ENCODE measurements at regions not wholly inside any gene's neighbourhood (a gene's known extent, or its start where the extent isn't known, plus 50 kb on each side); places are given as distances from the start of the nearest gene placed in this dataset.

GRCh38 chr4:57442241-57442640, 332.1 kb upstream of the IGFBP7 start:
- H3K9ac ChIP-seq (ENCODE audit: insufficient read depth, low read depth, low read length) = no peak overlapping the region
- no TSS peak for BruUV-seq (replicated peaks)
- H3K4me3 ChIP-seq (replicated peaks in 1 of 3; ENCODE audit: insufficient read depth in 1 of 3, low read depth in 2 of 3, low read length in 3 of 3) = no peak overlapping the region
- H3K79me2 ChIP-seq (ENCODE audit: insufficient read depth, low read length) = no peaks in the 10 kb centered on the region
- ATAC-seq (no peak), DNase-seq (ENCODE audit: low spot score) (no peak), FAIRE-seq (no peak)
- H3K4me2 ChIP-seq (ENCODE audit: low read depth, low read length) = no peak overlapping the region
- H4K20me1 ChIP-seq (ENCODE audit: insufficient read depth, low read length) = no peaks in the 10 kb centered on the region
- WGBS (ENCODE audit: low lambda C conversion rate) = 9% methylated on average over 7 of the region's 7 CpGs
- H2AFZ ChIP-seq (ENCODE audit: low read length) = no peak overlapping the region
- in situ Hi-C loops (cut with HindIII; ENCODE audit: extremely low pct_ligation_motif_present, low pct_unique_long_range_greater_than_20kb) (no loop called here), intact Hi-C loops (cut with micrococcal nuclease; ENCODE audit: unreplicated experiment) (loop anchor here (5.0 kb wide), 1 partner anchor 1720 kb away; no protein-coding TSS in a partner anchor)
- H3K27ac ChIP-seq (ENCODE audit: extremely low read length, insufficient read depth, low read length) = no peak overlapping the region
- ChIA-PET CTCF (ENCODE audit: low intra/inter-chr PET ratio, low total read pairs) (no interaction called here), POLR2A (no interaction called here)
- H3K36me3 ChIP-seq (replicated peaks in 1 of 2; ENCODE audit: control insufficient read depth in 1 of 2, insufficient read depth in 2 of 2, low read length in 2 of 2) = no peaks in the 10 kb centered on the region
- no peaks in the 10 kb centered on the region for H3K4me1 ChIP-seq (ENCODE audit: insufficient read depth, low read length)
- no peaks in the 10 kb centered on the region for H3K9me3 ChIP-seq (ENCODE audit: low read length)
- H3K27me3 ChIP-seq (ENCODE audit: control insufficient read depth in 1 of 2, insufficient read depth in 2 of 2, low read length in 2 of 2) = no peaks in the 10 kb centered on the region
- no peak for TF ChIP-seq POGZ (CRISPR knock-in tag; IDR thresholded peaks at IDR 0.05)
- TF ChIP-seq TMF1 (CRISPR knock-in tag; IDR thresholded peaks at IDR 0.05; ENCODE audit: low read depth) = no peak
- TF ChIP-seq DDIT3 (CRISPR knock-in tag; IDR thresholded peaks at IDR 0.05) = no peak
- no peak for TF ChIP-seq HOMEZ (CRISPR knock-in tag; IDR thresholded peaks at IDR 0.05; ENCODE audit: low read depth)
- no peak for TF ChIP-seq DPF2 (CRISPR knock-in tag; IDR thresholded peaks at IDR 0.05; ENCODE audit: borderline replicate concordance, low read depth)
- TF ChIP-seq MTERF4 (CRISPR knock-in tag; IDR thresholded peaks at IDR 0.05) = no peak
- no peak for TF ChIP-seq CSRNP1 (CRISPR knock-in tag; IDR thresholded peaks at IDR 0.05)
- TF ChIP-seq KLF9 (CRISPR knock-in tag; IDR thresholded peaks at IDR 0.05; ENCODE audit: low read depth) = no peak
- no peak for TF ChIP-seq ELF3 (CRISPR knock-in tag; IDR thresholded peaks at IDR 0.05)

All from HepG2 (cell line).